ENCODE measurements at regions not wholly inside any gene's neighbourhood (a gene's known extent, or its start where the extent isn't known, plus 50 kb on each side); places are given as distances from the start of the nearest gene placed in this dataset.
"Not testable (repeated sequence)": the region's sequence is repeated elsewhere in the genome, so short reads cannot be mapped to it uniquely, and the experiment has no call there.

- H3K27ac ChIP-seq (ENCODE audit: low read depth, low read length, severe bottlenecking): no peak overlapping the region
These were observed 750.5 kb upstream of the HTR2C start for GRCh38 chrX:113833096-113834055.

GRCh38 chrX:113828470-113828869 lies 755.4 kb upstream of the HTR2C start:
- no peak overlapping the region for H3K27ac ChIP-seq (ENCODE audit: low read depth, low read length, severe bottlenecking)
- H3K4me1 ChIP-seq (ENCODE audit: control insufficient read depth, insufficient read depth, low read length, poor library complexity, severe bottlenecking): no peaks in the 10 kb centered on the region
- WGBS, 2 experiments (ENCODE audit: insufficient coverage in 2 of 2): no CpG with 5 or more reads among the region's 7 CpGs
- H3K4me3 ChIP-seq (ENCODE audit: extremely low read depth, insufficient read depth, low read length, poor library complexity, severe bottlenecking): no peak overlapping the region
- H3K36me3 ChIP-seq (ENCODE audit: control insufficient read depth, insufficient read depth, low read length): no peaks in the 10 kb centered on the region
- no peaks in the 10 kb centered on the region for H3K9me3 ChIP-seq (ENCODE audit: control insufficient read depth, low read length)

More at GRCh38 chrX:113833096-113834055, 750.5 kb upstream of the HTR2C start:
- H3K9me3 ChIP-seq (ENCODE audit: control insufficient read depth, low read length): no peaks in the 10 kb centered on the region
- H3K36me3 ChIP-seq (ENCODE audit: control insufficient read depth, insufficient read depth, low read length): no peaks in the 10 kb centered on the region
- H3K4me1 ChIP-seq (ENCODE audit: control insufficient read depth, insufficient read depth, low read length, poor library complexity, severe bottlenecking): no peaks in the 10 kb centered on the region
- H3K4me3 ChIP-seq (ENCODE audit: extremely low read depth, insufficient read depth, low read length, poor library complexity, severe bottlenecking): no peak overlapping the region
- WGBS, 2 experiments (ENCODE audit: insufficient coverage in 2 of 2): 93 to 100% methylated on average over 3 to 5 of the region's 8 CpGs

GRCh38 chrX:113818346-113818745 lies 765.5 kb upstream of the HTR2C start:
- Histone ChIP-seq H3K36me3 (ENCODE audit: control insufficient read depth, insufficient read depth, low read length) (no peaks in the 10 kb centered on the region), H3K27ac (ENCODE audit: low read depth, low read length, severe bottlenecking) (no peak overlapping the region), H3K9me3 (ENCODE audit: control insufficient read depth, low read length) (no peaks in the 10 kb centered on the region), H3K4me3 (ENCODE audit: extremely low read depth, insufficient read depth, low read length, poor library complexity, severe bottlenecking) (no peak overlapping the region), H3K4me1 (ENCODE audit: control insufficient read depth, insufficient read depth, low read length, poor library complexity, severe bottlenecking) (no peaks in the 10 kb centered on the region)
- no CpG with 5 or more reads among the region's 3 CpGs for WGBS, 2 experiments (ENCODE audit: insufficient coverage in 2 of 2)

GRCh38 chrX:113804819-113805218 lies 779.1 kb upstream of the HTR2C start:
- H3K36me3 ChIP-seq (ENCODE audit: control insufficient read depth, insufficient read depth, low read length): no peaks in the 10 kb centered on the region
- peaks cover 7% of the 10 kb centered on the region for H3K4me1 ChIP-seq (ENCODE audit: control insufficient read depth, insufficient read depth, low read length, poor library complexity, severe bottlenecking)
- no peak overlapping the region for H3K4me3 ChIP-seq (ENCODE audit: extremely low read depth, insufficient read depth, low read length, poor library complexity, severe bottlenecking)
- no peak overlapping the region for H3K27ac ChIP-seq (ENCODE audit: low read depth, low read length, severe bottlenecking)
- WGBS, 2 experiments (ENCODE audit: insufficient coverage in 2 of 2): no CpG with 5 or more reads among the region's 3 CpGs
- no peaks in the 10 kb centered on the region for H3K9me3 ChIP-seq (ENCODE audit: control insufficient read depth, low read length)

- H3K36me3 ChIP-seq (ENCODE audit: control insufficient read depth, insufficient read depth, low read length): no peaks in the 10 kb centered on the region
- no CpG with 5 or more reads among the region's 3 CpGs for WGBS, 2 experiments (ENCODE audit: insufficient coverage in 2 of 2)
- H3K9me3 ChIP-seq (ENCODE audit: control insufficient read depth, low read length): no peaks in the 10 kb centered on the region
- H3K4me3 ChIP-seq (ENCODE audit: extremely low read depth, insufficient read depth, low read length, poor library complexity, severe bottlenecking): no peak overlapping the region
- H3K4me1 ChIP-seq (ENCODE audit: control insufficient read depth, insufficient read depth, low read length, poor library complexity, severe bottlenecking): peaks cover 7% of the 10 kb centered on the region
- no peak overlapping the region for H3K27ac ChIP-seq (ENCODE audit: low read depth, low read length, severe bottlenecking)
These were observed 779.6 kb upstream of the HTR2C start for GRCh38 chrX:113804291-113804690.

GRCh38 chrX:113802837-113803236 lies 781.0 kb upstream of the HTR2C start:
- Histone ChIP-seq H3K4me3 (ENCODE audit: extremely low read depth, insufficient read depth, low read length, poor library complexity, severe bottlenecking) (no peak overlapping the region), H3K4me1 (ENCODE audit: control insufficient read depth, insufficient read depth, low read length, poor library complexity, severe bottlenecking) (peaks cover 7% of the 10 kb centered on the region), H3K9me3 (ENCODE audit: control insufficient read depth, low read length) (no peaks in the 10 kb centered on the region), H3K36me3 (ENCODE audit: control insufficient read depth, insufficient read depth, low read length) (no peaks in the 10 kb centered on the region), H3K27ac (ENCODE audit: low read depth, low read length, severe bottlenecking) (peak overlapping the region; percentile 59)
- no CpG with 5 or more reads among the region's 4 CpGs for WGBS, 2 experiments (ENCODE audit: insufficient coverage in 2 of 2)

- no peaks in the 10 kb centered on the region for H3K9me3 ChIP-seq (ENCODE audit: control insufficient read depth, low read length)
- H3K4me3 ChIP-seq (ENCODE audit: extremely low read depth, insufficient read depth, low read length, poor library complexity, severe bottlenecking): no peak overlapping the region
- peaks cover 7% of the 10 kb centered on the region for H3K4me1 ChIP-seq (ENCODE audit: control insufficient read depth, insufficient read depth, low read length, poor library complexity, severe bottlenecking)
- no peaks in the 10 kb centered on the region for H3K36me3 ChIP-seq (ENCODE audit: control insufficient read depth, insufficient read depth, low read length)
- no peak overlapping the region for H3K27ac ChIP-seq (ENCODE audit: low read depth, low read length, severe bottlenecking)
These were observed 782.9 kb upstream of the HTR2C start for GRCh38 chrX:113800955-113801354.

GRCh38 chrX:113793563-113793962 lies 790.3 kb upstream of the HTR2C start:
- Histone ChIP-seq H3K36me3 (ENCODE audit: control insufficient read depth, insufficient read depth, low read length) (no peaks in the 10 kb centered on the region), H3K4me1 (ENCODE audit: control insufficient read depth, insufficient read depth, low read length, poor library complexity, severe bottlenecking) (no peaks in the 10 kb centered on the region), H3K4me3 (ENCODE audit: extremely low read depth, insufficient read depth, low read length, poor library complexity, severe bottlenecking) (no peak overlapping the region), H3K9me3 (ENCODE audit: control insufficient read depth, low read length) (no peaks in the 10 kb centered on the region), H3K27ac (ENCODE audit: low read depth, low read length, severe bottlenecking) (no peak overlapping the region)
- WGBS, 2 experiments (ENCODE audit: insufficient coverage in 2 of 2): no CpG with 5 or more reads among the region's 4 CpGs

- no peaks in the 10 kb centered on the region for H3K4me1 ChIP-seq (ENCODE audit: control insufficient read depth, insufficient read depth, low read length, poor library complexity, severe bottlenecking)
- WGBS, 2 experiments (ENCODE audit: insufficient coverage in 2 of 2): no CpG with 5 or more reads among the region's 1 CpG
- no peak overlapping the region for H3K4me3 ChIP-seq (ENCODE audit: extremely low read depth, insufficient read depth, low read length, poor library complexity, severe bottlenecking)
- H3K36me3 ChIP-seq (ENCODE audit: control insufficient read depth, insufficient read depth, low read length): no peaks in the 10 kb centered on the region
- H3K9me3 ChIP-seq (ENCODE audit: control insufficient read depth, low read length): no peaks in the 10 kb centered on the region
- H3K27ac ChIP-seq (ENCODE audit: low read depth, low read length, severe bottlenecking): no peak overlapping the region
These were observed 792.9 kb upstream of the HTR2C start for GRCh38 chrX:113790987-113791386.

GRCh38 chrX:113784754-113785153 lies 799.1 kb upstream of the HTR2C start:
- not testable (repeated sequence) for H3K4me1 ChIP-seq (ENCODE audit: control insufficient read depth, insufficient read depth, low read length, poor library complexity, severe bottlenecking); H3K36me3 ChIP-seq (ENCODE audit: control insufficient read depth, insufficient read depth, low read length); H3K4me3 ChIP-seq (ENCODE audit: extremely low read depth, insufficient read depth, low read length, poor library complexity, severe bottlenecking); H3K9me3 ChIP-seq (ENCODE audit: control insufficient read depth, low read length); H3K27ac ChIP-seq (ENCODE audit: low read depth, low read length, severe bottlenecking)
- 90% methylated on average over 4 of the region's 6 CpGs; no CpG with 5 or more reads in 1 of the 2 experiments for WGBS, 2 experiments (ENCODE audit: insufficient coverage in 2 of 2)

GRCh38 chrX:113770806-113771205 lies 813.1 kb upstream of the HTR2C start:
- Histone ChIP-seq H3K27ac (ENCODE audit: low read depth, low read length, severe bottlenecking) (no peak overlapping the region), H3K4me1 (ENCODE audit: control insufficient read depth, insufficient read depth, low read length, poor library complexity, severe bottlenecking) (no peaks in the 10 kb centered on the region), H3K36me3 (ENCODE audit: control insufficient read depth, insufficient read depth, low read length) (no peaks in the 10 kb centered on the region), H3K9me3 (ENCODE audit: control insufficient read depth, low read length) (no peaks in the 10 kb centered on the region), H3K4me3 (ENCODE audit: extremely low read depth, insufficient read depth, low read length, poor library complexity, severe bottlenecking) (no peak overlapping the region)
- WGBS, 2 experiments (ENCODE audit: insufficient coverage in 2 of 2): 86 to 100% methylated on average over 1 of the region's 2 CpGs
